K562 (cell line): ENCODE measurements at regions not wholly inside any gene's neighbourhood (a gene's known extent, or its start where the extent isn't known, plus 50 kb on each side); places are given as distances from the start of the nearest gene placed in this dataset.

Source experiments
- ATF7 ChIP-seq: fragments of 450-650 bp; IDR thresholded peaks from 2 replicates; pipeline ENCODE4 v1.7.1; 2014; ENCODE audit warnings: mild to moderate bottlenecking, moderate library complexity
- BRCA1 ChIP-seq, 2 experiments: fragments of 450-650 bp in 1 of 2; sonication (generic) in 1 of 2; formaldehyde crosslinking in 1 of 2; IDR thresholded peaks; 2 replicates each; pipeline versions ENCODE4 v1.5.0 to v1.6.1; 2017 to 2020; ENCODE audit warnings: mild to moderate bottlenecking in 1 of 2, missing genetic modification reagents in 1 of 2
- CREB1 ChIP-seq, 2 experiments: sonication (generic) in 1 of 2; formaldehyde crosslinking in 1 of 2; IDR thresholded peaks; 2 replicates each; pipeline versions ENCODE4 v1.6.1 to v1.8.0; 2012 to 2022; ENCODE audit warnings: inconsistent platforms in 1 of 2, mild to moderate bottlenecking in 1 of 2, missing genetic modification reagents in 1 of 2, moderate library complexity in 1 of 2
- DNMT1 ChIP-seq: fragments of 450-650 bp; IDR thresholded peaks from 2 replicates; pipeline ENCODE4 v1.6.1; 2016; ENCODE audit warnings: antibody characterized with exemption, mild to moderate bottlenecking
- EP400 ChIP-seq: fragments of 450-650 bp; IDR thresholded peaks from 2 replicates; pipeline ENCODE4 v1.6.1; 2017; ENCODE audit warnings: antibody characterized with exemption, mild to moderate bottlenecking, moderate library complexity
- HDAC1 ChIP-seq, 2 experiments: fragments of 450-650 bp; IDR thresholded peaks; 2 replicates each; pipeline ENCODE4 v1.6.1; 2016 to 2017; ENCODE audit warnings: inconsistent platforms in 1 of 2, mild to moderate bottlenecking in 1 of 2, moderate library complexity in 1 of 2
- HNRNPL ChIP-seq: fragments of 200-400 bp; formaldehyde crosslinking; IDR thresholded peaks from 2 replicates; pipeline ENCODE4 v1.6.1; 2017; ENCODE audit warnings: low read depth, mild to moderate bottlenecking, low read length
- KAT2B ChIP-seq: IDR thresholded peaks from one replicate; pipeline ENCODE4 v1.6.1; 2012; ENCODE audit warnings: low read depth, mild to moderate bottlenecking, control low read depth, inconsistent platforms, low read length, moderate library complexity
- LARP7 ChIP-seq: fragments of 450-650 bp; IDR thresholded peaks from 2 replicates; pipeline ENCODE4 v1.6.1; 2016
- MCM7 ChIP-seq, 2 experiments: fragments of 450-650 bp; IDR thresholded peaks; 2 replicates each; pipeline ENCODE4 v1.6.1; 2016 to 2018
- NONO ChIP-seq, 2 experiments: fragments of 200-400 bp in 1 of 2; fragments of 450-650 bp in 1 of 2; formaldehyde crosslinking in 1 of 2; IDR thresholded peaks; 2 replicates each; pipeline ENCODE4 v1.6.1; 2017; ENCODE audit warnings: low read depth in 2 of 2, mild to moderate bottlenecking in 2 of 2, moderate library complexity in 2 of 2, low read length in 1 of 2
- PHF21A ChIP-seq: fragments of 450-650 bp; IDR thresholded peaks from 2 replicates; pipeline ENCODE4 v1.6.1; 2017; ENCODE audit warnings: low read depth, borderline replicate concordance
- POLR3A ChIP-seq: IDR thresholded peaks from 2 replicates; pipeline ENCODE4 v1.6.1; 2011; ENCODE audit warnings: borderline replicate concordance, mild to moderate bottlenecking, moderate library complexity; ENCODE audit not compliant: insufficient read length, insufficient read depth; ENCODE audit errors: extremely low read depth
- RHOXF2B ChIP-seq: fragments of 250-450 bp; sonication (Bioruptor Pico); conservative IDR thresholded peaks from 2 replicates; pipeline ENCODE4 v1.5.1; 2021
- SETDB1 ChIP-seq: IDR thresholded peaks from one replicate; pipeline ENCODE4 v1.6.1; 2012; ENCODE audit warnings: low read length, control low read depth, inconsistent platforms
- SMARCC2 ChIP-seq: fragments of 450-650 bp; IDR thresholded peaks from 2 replicates; pipeline ENCODE4 v1.6.1; 2017; ENCODE audit warnings: antibody characterized with exemption, moderate library complexity, mild to moderate bottlenecking, low read depth
- STAT5B ChIP-seq: fragments of 250-450 bp; sonication (Bioruptor Pico); IDR thresholded peaks from 2 replicates; pipeline ENCODE4 v1.8.0; 2021; ENCODE audit warnings: mild to moderate bottlenecking, inconsistent platforms
- TAF7 ChIP-seq: fragments of 450-650 bp; IDR thresholded peaks from 2 replicates; pipeline ENCODE4 v1.6.1; 2016; ENCODE audit warnings: missing genetic modification characterization, missing compliant biosample characterization
- TFAP4 ChIP-seq: sonication (generic); formaldehyde crosslinking; IDR thresholded peaks from 2 replicates; pipeline ENCODE4 v1.8.0; 2022; ENCODE audit warnings: missing genetic modification reagents, mild to moderate bottlenecking, moderate library complexity, borderline replicate concordance
- TOE1 ChIP-seq, 2 experiments: fragments of 450-650 bp in 1 of 2; sonication (generic) in 1 of 2; formaldehyde crosslinking in 1 of 2; IDR thresholded peaks; 2 replicates each; pipeline versions ENCODE4 v1.7.1 to v1.8.0; 2016 to 2022; ENCODE audit warnings: borderline replicate concordance in 2 of 2, mild to moderate bottlenecking in 2 of 2, antibody characterized with exemption in 1 of 2, inconsistent platforms in 1 of 2, low read depth in 1 of 2, missing genetic modification reagents in 1 of 2, moderate library complexity in 1 of 2
- ZNF174 ChIP-seq: fragments of 250-450 bp; sonication (Bioruptor Pico); IDR thresholded peaks from 2 replicates; pipeline ENCODE4 v1.4.0; 2020; ENCODE audit warnings: mild to moderate bottlenecking
- ZNF23 ChIP-seq: fragments of 250-450 bp; sonication (Bioruptor Pico); IDR thresholded peaks from 2 replicates; pipeline ENCODE4 v1.4.0; 2020; ENCODE audit warnings: mild to moderate bottlenecking
- ZNF395 ChIP-seq: fragments of 200-800 bp; sonication (Bioruptor generic); IDR thresholded peaks from 2 replicates; pipeline ENCODE4 v1.6.1; 2017; ENCODE audit warnings: missing genetic modification characterization, missing compliant biosample characterization
- ZNF639 ChIP-seq, 2 experiments: fragments of 200-800 bp in 1 of 2; sonication (Bioruptor generic) in 1 of 2; sonication (generic) in 1 of 2; formaldehyde crosslinking in 1 of 2; IDR thresholded peaks in 1 of 2; conservative IDR thresholded peaks in 1 of 2; 2 replicates each; pipeline versions ENCODE4 v1.5.0 to v1.6.1; 2016 to 2020; ENCODE audit warnings: missing compliant biosample characterization in 1 of 2, missing genetic modification characterization in 1 of 2, missing genetic modification reagents in 1 of 2
- ZNF778 ChIP-seq: fragments of 450-650 bp; formaldehyde crosslinking; IDR thresholded peaks from 2 replicates; pipeline ENCODE4 v1.4.0; 2020; ENCODE audit warnings: mild to moderate bottlenecking, moderate library complexity

GRCh38 chr19:28606269-28607032, 606.5 kb downstream of the UQCRFS1 start (continued):
- TF ChIP-seq BRCA1 (IDR thresholded peaks at IDR 0.05) = no peak
- TF ChIP-seq BRCA1 (CRISPR knock-in tag; IDR thresholded peaks at IDR 0.05) = no peak
- TF ChIP-seq SETDB1 = no peak
- 0 out of 2 replicates have a peak, but pooled peaks have one; percentile 14 for TF ChIP-seq PHF21A
- no peak for TF ChIP-seq ZNF23
- peak; percentile 65 for TF ChIP-seq TOE1 (IDR thresholded peaks at IDR 0.05; ENCODE audit: borderline replicate concordance)
- no peak for TF ChIP-seq TOE1 (CRISPR knock-in tag; IDR thresholded peaks at IDR 0.05; ENCODE audit: borderline replicate concordance, low read depth)
- no peak for TF ChIP-seq LARP7
- no peak for TF ChIP-seq HNRNPL
- TF ChIP-seq KAT2B = no peak
- peak; percentile 92 for TF ChIP-seq SMARCC2
- peak; percentile 61; the same call in 1 of the 2 replicates for TF ChIP-seq CREB1 (IDR thresholded peaks at IDR 0.05)
- peak; percentile 59; the same call in 1 of the 2 replicates for TF ChIP-seq CREB1 (CRISPR knock-in tag; IDR thresholded peaks at IDR 0.05)
- TF ChIP-seq TAF7 (tag) = no peak; the same call in 1 of the 2 replicates
- no peak for TF ChIP-seq DNMT1
- TF ChIP-seq ZNF174 (CRISPR knock-in tag) = no peak
- TF ChIP-seq ATF7 = peak; percentile 75
- TF ChIP-seq STAT5B (CRISPR knock-in tag) = no peak
- no peak; a peak in 1 of 4 replicates for TF ChIP-seq NONO (IDR thresholded peaks at IDR 0.05; ENCODE audit: low read depth in 2 of 2, low read length in 1 of 2)
- peak in 1 of 2 experiments; percentile 81; a peak in 1 of 4 replicates for TF ChIP-seq ZNF639 (CRISPR knock-in tag; conservative IDR thresholded peaks at IDR 0.05 in 1 of 2, IDR thresholded peaks at IDR 0.05 in 1 of 2)
- TF ChIP-seq HDAC1 (IDR thresholded peaks at IDR 0.05) = peak in 1 of 2 experiments; percentile 41; a peak in 1 of 4 replicates
- no peak; the same call in 1 of the 2 replicates for TF ChIP-seq RHOXF2B
- no peak for TF ChIP-seq MCM7 (IDR thresholded peaks at IDR 0.05)
- TF ChIP-seq ZNF395 = peak; percentile 90; the same call in 1 of the 2 replicates
- TF ChIP-seq ZNF778 (CRISPR knock-in tag) = no peak
- peak; percentile 59 for TF ChIP-seq TFAP4
- TF ChIP-seq POLR3A = no peak
- peak; percentile 82 for TF ChIP-seq EP400
